ENCODE measurements at regions not wholly inside any gene's neighbourhood (a gene's known extent, or its start where the extent isn't known, plus 50 kb on each side); places are given as distances from the start of the nearest gene placed in this dataset.
"Not testable (repeated sequence)": the region's sequence is repeated elsewhere in the genome, so short reads cannot be mapped to it uniquely, and the experiment has no call there.

DNA sequence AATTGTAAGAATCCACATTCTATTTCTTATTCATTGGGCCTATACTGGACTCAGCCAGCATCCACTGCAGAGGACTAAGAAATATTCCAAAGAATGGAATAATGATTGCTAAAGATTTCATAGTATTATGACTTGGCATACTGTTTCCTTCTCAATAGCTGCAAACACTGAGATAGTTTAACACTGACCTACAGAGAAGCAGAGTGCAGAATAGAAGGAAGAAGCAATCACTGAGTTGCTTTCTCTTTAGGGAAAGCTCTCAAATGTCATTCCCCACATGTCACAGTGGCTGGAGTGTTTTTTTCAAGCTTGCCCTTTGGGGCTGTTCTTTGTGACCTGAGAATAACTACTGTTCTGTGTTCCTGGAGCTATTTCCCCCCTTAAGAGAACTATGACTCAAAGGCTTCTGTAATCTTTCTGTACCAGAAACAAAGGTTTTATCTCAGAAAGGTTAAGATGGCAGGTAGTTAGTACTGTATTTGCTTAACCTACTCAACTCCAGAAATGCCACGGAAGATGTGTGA is 243.6 kb upstream of the LUZP2 start:
- POLR2A ChIA-PET, result no interaction called here
- Histone ChIP-seq H3K9me3 (no peaks in the 10 kb centered on the region), H3K4me3 (ENCODE audit: control insufficient read depth in 1 of 2, extremely low read depth in 1 of 2, low read length in 1 of 2) (no peak overlapping the region), H3K4me1 (ENCODE audit: control insufficient read depth in 1 of 2, extremely low read depth in 1 of 2, insufficient read depth in 2 of 2, low read length in 2 of 2) (no peaks in the 10 kb centered on the region), H3K36me3 (ENCODE audit: control insufficient read depth in 2 of 2, extremely low read depth in 1 of 2, insufficient read depth in 1 of 2, low read length in 1 of 2) (no peaks in the 10 kb centered on the region), H3K27me3 (replicated peaks in 1 of 2; ENCODE audit: control insufficient read depth in 2 of 2, extremely low read depth in 1 of 2, insufficient read depth in 2 of 2, low read length in 1 of 2) (no peaks in the 10 kb centered on the region), H3K27ac (ENCODE audit: low read length) (no peak overlapping the region)
- peaks cover 4 to 21% (median 6%) of the 10 kb centered on the region in 3 donors for H3K9me3 Mint-ChIP-seq
- DNase-seq, result no peak
- WGBS (ENCODE audit: insufficient coverage), result no CpG with 5 or more reads among the region's 1 CpG
- no peaks in the 10 kb centered on the region for H3K36me3 Mint-ChIP-seq
- H3K4me3 Mint-ChIP-seq, result no peak overlapping the region
- H3K27me3 Mint-ChIP-seq, result no peaks in the 10 kb centered on the region
- no peak overlapping the region for H3K27ac Mint-ChIP-seq
- no peaks in the 10 kb centered on the region for H3K4me1 Mint-ChIP-seq
- no peak for ATAC-seq (replicated peaks in 1 of 4)
- CTCF ChIA-PET, result no interaction called here

DNA sequence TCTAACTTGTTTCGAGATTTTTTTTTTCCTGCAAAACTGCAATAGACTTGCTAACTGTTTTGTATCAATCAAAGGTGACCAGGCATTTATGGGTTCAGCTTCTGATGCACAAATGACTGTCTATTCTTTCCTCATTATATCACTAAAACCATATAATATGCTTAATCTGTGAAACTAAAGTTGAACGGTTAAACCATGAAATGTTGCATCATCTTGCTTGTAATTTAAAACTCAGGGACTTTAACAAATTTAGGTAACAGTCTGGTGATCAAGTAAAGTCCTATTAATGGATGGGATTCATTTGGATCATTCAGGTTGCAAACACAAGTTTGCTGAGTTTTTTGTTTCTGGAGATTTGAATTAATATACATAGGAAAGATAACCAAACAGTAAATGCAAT is 232.0 kb upstream of the LUZP2 start:
- DNase-seq (no peak), ATAC-seq (replicated peaks in 1 of 4) (no peak)
- Histone ChIP-seq H3K4me1 (ENCODE audit: control insufficient read depth in 1 of 2, extremely low read depth in 1 of 2, insufficient read depth in 2 of 2, low read length in 2 of 2) (no peaks in the 10 kb centered on the region), H3K27ac (ENCODE audit: low read length) (no peak overlapping the region), H3K36me3 (ENCODE audit: control insufficient read depth in 2 of 2, extremely low read depth in 1 of 2, insufficient read depth in 1 of 2, low read length in 1 of 2) (no peaks in the 10 kb centered on the region), H3K27me3 (replicated peaks in 1 of 2; ENCODE audit: control insufficient read depth in 2 of 2, extremely low read depth in 1 of 2, insufficient read depth in 2 of 2, low read length in 1 of 2) (no peaks in the 10 kb centered on the region), H3K9me3 (no peaks in the 10 kb centered on the region), H3K4me3 (ENCODE audit: control insufficient read depth in 1 of 2, extremely low read depth in 1 of 2, low read length in 1 of 2) (no peak overlapping the region)
- no peak overlapping the region for H3K4me3 Mint-ChIP-seq
- no peaks in the 10 kb centered on the region for H3K4me1 Mint-ChIP-seq
- H3K27me3 Mint-ChIP-seq, result no peaks in the 10 kb centered on the region
- H3K36me3 Mint-ChIP-seq, result no peaks in the 10 kb centered on the region
- 43% methylated on average over 1 of the region's 2 CpGs for WGBS (ENCODE audit: insufficient coverage)
- ChIA-PET POLR2A (no interaction called here), CTCF (no interaction called here)
- H3K9me3 Mint-ChIP-seq, result peaks cover 8 to 14% (median 8%) of the 10 kb centered on the region in 3 donors
- no peak overlapping the region for H3K27ac Mint-ChIP-seq

DNA sequence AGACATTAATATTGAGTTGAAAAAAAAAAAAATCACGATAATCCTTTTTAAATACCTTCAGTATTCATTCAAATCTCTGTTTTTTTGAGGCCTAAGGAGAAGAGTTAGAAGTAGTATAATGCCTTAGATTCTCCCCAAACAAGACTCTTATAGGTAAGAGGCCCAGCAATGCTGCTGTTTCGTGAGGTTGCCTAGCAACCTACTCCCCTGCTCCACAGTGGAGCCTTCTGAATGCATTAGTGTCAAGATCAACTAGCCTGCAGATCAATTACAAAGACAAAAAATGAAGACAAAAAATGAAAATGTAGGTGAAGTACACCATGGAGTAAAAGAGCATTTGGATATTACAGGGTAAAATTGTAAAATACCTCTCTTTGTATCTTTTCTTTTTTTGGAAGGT is 229.8 kb upstream of the LUZP2 start:
- Mint-ChIP-seq H3K9me3 (peaks cover 11 to 16% (median 16%) of the 10 kb centered on the region in 3 donors), H3K27ac (no peak overlapping the region), H3K36me3 (no peaks in the 10 kb centered on the region), H3K4me3 (no peak overlapping the region), H3K27me3 (no peaks in the 10 kb centered on the region), H3K4me1 (no peaks in the 10 kb centered on the region)
- no CpG with 5 or more reads among the region's 2 CpGs for WGBS (ENCODE audit: insufficient coverage)
- Histone ChIP-seq H3K9me3 (peaks cover 2% of the 10 kb centered on the region), H3K4me1 (ENCODE audit: control insufficient read depth in 1 of 2, extremely low read depth in 1 of 2, insufficient read depth in 2 of 2, low read length in 2 of 2) (no peaks in the 10 kb centered on the region), H3K27ac (ENCODE audit: low read length) (no peak overlapping the region), H3K27me3 (replicated peaks in 1 of 2; ENCODE audit: control insufficient read depth in 2 of 2, extremely low read depth in 1 of 2, insufficient read depth in 2 of 2, low read length in 1 of 2) (no peaks in the 10 kb centered on the region), H3K4me3 (ENCODE audit: control insufficient read depth in 1 of 2, extremely low read depth in 1 of 2, low read length in 1 of 2) (no peak overlapping the region), H3K36me3 (ENCODE audit: control insufficient read depth in 2 of 2, extremely low read depth in 1 of 2, insufficient read depth in 1 of 2, low read length in 1 of 2) (no peaks in the 10 kb centered on the region)
- DNase-seq (no peak), ATAC-seq (replicated peaks in 1 of 4) (no peak)
- POLR2A ChIA-PET, result no interaction called here
- CTCF ChIA-PET, result no interaction called here

DNA sequence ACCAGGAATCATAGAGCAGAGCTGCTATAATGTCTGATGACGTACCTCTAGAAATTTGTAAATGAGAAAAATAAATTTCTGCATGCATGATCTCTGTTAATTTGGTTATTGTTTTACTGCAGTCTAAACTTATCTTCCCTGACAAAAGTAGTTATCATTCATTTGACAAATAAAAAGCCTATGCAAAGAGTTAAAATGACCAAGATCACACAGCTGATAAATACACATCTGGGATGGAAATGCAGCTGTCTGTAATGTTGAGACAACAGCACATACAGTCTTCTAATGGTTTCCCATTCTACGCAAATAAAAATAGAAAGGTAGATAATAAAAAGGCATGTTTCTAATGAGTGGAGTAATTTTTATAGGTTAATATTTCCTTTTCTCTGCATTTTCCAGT is 225.1 kb upstream of the LUZP2 start:
- DNase-seq, result no peak
- WGBS (ENCODE audit: insufficient coverage), result no CpG with 5 or more reads among the region's 2 CpGs

DNA sequence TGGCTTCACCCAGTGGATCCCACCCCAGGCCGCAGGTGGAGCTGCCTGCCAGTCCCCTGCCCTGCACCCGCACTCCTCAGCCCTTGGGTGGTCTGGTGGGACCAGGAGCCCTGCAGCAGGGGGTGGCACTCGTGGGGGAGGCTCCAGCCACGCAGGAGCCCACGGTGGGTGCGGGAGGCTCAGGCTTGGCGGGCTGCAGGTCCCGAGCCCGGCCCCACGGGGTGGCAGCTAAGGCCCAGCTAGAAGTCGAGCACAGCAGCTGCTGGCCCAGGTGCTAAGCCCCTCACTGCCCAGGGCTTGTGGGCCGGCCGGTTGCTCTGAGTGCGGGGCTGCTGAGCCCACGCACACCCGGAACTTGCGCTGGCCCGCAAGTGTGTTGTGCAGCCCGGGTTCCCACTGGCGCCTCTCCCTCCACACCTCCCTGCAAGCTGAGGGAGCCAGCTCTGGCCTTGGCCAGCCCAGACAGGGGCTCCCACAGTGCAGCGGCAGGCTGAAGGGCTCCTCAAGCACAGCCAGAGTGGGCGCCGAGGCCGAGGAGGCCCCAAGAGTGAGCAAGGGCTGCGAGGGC is 222.6 kb upstream of the LUZP2 start:
- H3K36me3 Mint-ChIP-seq; H3K4me1 ChIP-seq (ENCODE audit: control insufficient read depth in 1 of 2, extremely low read depth in 1 of 2, insufficient read depth in 2 of 2, low read length in 2 of 2); DNase-seq; ATAC-seq (replicated peaks in 1 of 4); H3K9me3 ChIP-seq; H3K27me3 Mint-ChIP-seq; H3K4me3 ChIP-seq (ENCODE audit: control insufficient read depth in 1 of 2, extremely low read depth in 1 of 2, low read length in 1 of 2); H3K4me1 Mint-ChIP-seq; POLR2A ChIA-PET; H3K4me3 Mint-ChIP-seq; H3K27ac Mint-ChIP-seq; H3K36me3 ChIP-seq (ENCODE audit: control insufficient read depth in 2 of 2, extremely low read depth in 1 of 2, insufficient read depth in 1 of 2, low read length in 1 of 2); H3K27me3 ChIP-seq (replicated peaks in 1 of 2; ENCODE audit: control insufficient read depth in 2 of 2, extremely low read depth in 1 of 2, insufficient read depth in 2 of 2, low read length in 1 of 2); CTCF ChIA-PET; H3K27ac ChIP-seq (ENCODE audit: low read length): not testable (repeated sequence)
- WGBS (ENCODE audit: insufficient coverage), result 88% methylated on average over 19 of the region's 25 CpGs
- peaks cover 7 to 27% (median 15%) of the 10 kb centered on the region in 3 donors for H3K9me3 Mint-ChIP-seq

More for the DNA sequence above, 225.1 kb upstream of the LUZP2 start:
- no peaks in the 10 kb centered on the region for H3K27me3 ChIP-seq (replicated peaks in 1 of 2; ENCODE audit: control insufficient read depth in 2 of 2, extremely low read depth in 1 of 2, insufficient read depth in 2 of 2, low read length in 1 of 2)
- ChIA-PET POLR2A (no interaction called here), CTCF (interaction anchor here in 1 of 2 donors (0.5 kb wide), 1 partner anchor 1513 kb away, joined by 4 read pairs; no protein-coding TSS in a partner anchor)
- no peaks in the 10 kb centered on the region for H3K4me1 Mint-ChIP-seq
- no peak for ATAC-seq (replicated peaks in 1 of 4)
- no peaks in the 10 kb centered on the region for H3K36me3 Mint-ChIP-seq
- H3K27ac Mint-ChIP-seq, result no peak overlapping the region
- H3K4me3 ChIP-seq (ENCODE audit: control insufficient read depth in 1 of 2, extremely low read depth in 1 of 2, low read length in 1 of 2), result no peak overlapping the region
- no peak overlapping the region for H3K27ac ChIP-seq (ENCODE audit: low read length)
- no peak overlapping the region for H3K4me3 Mint-ChIP-seq
- no peaks in the 10 kb centered on the region for H3K4me1 ChIP-seq (ENCODE audit: control insufficient read depth in 1 of 2, extremely low read depth in 1 of 2, insufficient read depth in 2 of 2, low read length in 2 of 2)
- H3K36me3 ChIP-seq (ENCODE audit: control insufficient read depth in 2 of 2, extremely low read depth in 1 of 2, insufficient read depth in 1 of 2, low read length in 1 of 2), result no peaks in the 10 kb centered on the region
- H3K9me3 ChIP-seq, result peaks cover 2% of the 10 kb centered on the region
- no peaks in the 10 kb centered on the region for H3K27me3 Mint-ChIP-seq
- H3K9me3 Mint-ChIP-seq, result peaks cover 10 to 22% (median 15%) of the 10 kb centered on the region in 3 donors

DNA sequence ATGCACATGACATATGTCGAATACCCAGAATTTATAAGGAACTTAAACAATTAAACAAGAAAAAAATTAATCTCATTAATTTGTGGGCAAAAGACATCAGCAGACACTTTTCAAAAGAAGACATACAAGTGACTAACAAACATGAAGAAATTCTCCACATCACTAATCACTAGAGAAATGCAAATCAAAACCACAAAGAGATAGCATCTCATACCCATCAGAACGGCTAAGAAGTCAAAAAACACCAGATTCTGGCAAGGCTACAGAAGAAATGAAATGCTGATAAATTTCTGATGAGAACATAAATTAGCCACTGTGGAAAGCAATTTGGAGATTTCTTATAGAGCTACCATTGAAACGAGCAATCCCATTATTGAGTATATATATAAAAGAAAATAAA is 210.6 kb upstream of the LUZP2 start:
- Mint-ChIP-seq H3K4me3 (no peak overlapping the region), H3K4me1 (no peaks in the 10 kb centered on the region), H3K27ac (no peak overlapping the region), H3K36me3 (no peaks in the 10 kb centered on the region), H3K27me3 (no peaks in the 10 kb centered on the region), H3K9me3 (peaks cover 26 to 41% (median 28%) of the 10 kb centered on the region in 3 donors)
- ChIA-PET POLR2A (no interaction called here), CTCF (no interaction called here)
- Histone ChIP-seq H3K9me3 (no peaks in the 10 kb centered on the region), H3K4me3 (ENCODE audit: control insufficient read depth in 1 of 2, extremely low read depth in 1 of 2, low read length in 1 of 2) (no peak overlapping the region), H3K36me3 (ENCODE audit: control insufficient read depth in 2 of 2, extremely low read depth in 1 of 2, insufficient read depth in 1 of 2, low read length in 1 of 2) (no peaks in the 10 kb centered on the region), H3K27me3 (replicated peaks in 1 of 2; ENCODE audit: control insufficient read depth in 2 of 2, extremely low read depth in 1 of 2, insufficient read depth in 2 of 2, low read length in 1 of 2) (no peaks in the 10 kb centered on the region), H3K27ac (ENCODE audit: low read length) (no peak overlapping the region), H3K4me1 (ENCODE audit: control insufficient read depth in 1 of 2, extremely low read depth in 1 of 2, insufficient read depth in 2 of 2, low read length in 2 of 2) (no peaks in the 10 kb centered on the region)
- no peak for DNase-seq
- WGBS (ENCODE audit: insufficient coverage), result no CpG with 5 or more reads among the region's 3 CpGs
- ATAC-seq (replicated peaks in 1 of 4), result no peak

DNA sequence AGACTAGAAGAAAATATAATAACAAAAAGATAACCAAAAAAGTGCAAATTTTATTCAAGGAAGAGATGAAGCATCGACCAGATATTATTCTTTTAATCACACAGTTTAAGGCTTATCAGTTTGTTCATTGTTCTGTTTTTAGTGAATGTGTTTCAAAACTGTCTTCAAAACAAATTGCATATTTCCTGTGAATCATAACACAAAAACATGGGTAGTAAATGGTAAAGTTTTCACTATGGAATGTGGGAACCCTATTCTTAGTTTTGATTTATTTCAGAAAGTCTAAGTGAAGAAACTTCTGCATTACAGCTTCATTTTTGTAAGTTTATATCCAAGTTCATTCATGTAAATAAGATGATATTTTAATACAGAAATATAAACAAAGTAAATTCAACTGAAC is 207.6 kb upstream of the LUZP2 start:
- no peaks in the 10 kb centered on the region for H3K27me3 Mint-ChIP-seq
- no peaks in the 10 kb centered on the region for H3K36me3 Mint-ChIP-seq
- no peak overlapping the region for H3K4me3 Mint-ChIP-seq
- ChIA-PET CTCF (no interaction called here), POLR2A (no interaction called here)
- Histone ChIP-seq H3K36me3 (ENCODE audit: control insufficient read depth in 2 of 2, extremely low read depth in 1 of 2, insufficient read depth in 1 of 2, low read length in 1 of 2) (no peaks in the 10 kb centered on the region), H3K4me1 (ENCODE audit: control insufficient read depth in 1 of 2, extremely low read depth in 1 of 2, insufficient read depth in 2 of 2, low read length in 2 of 2) (no peaks in the 10 kb centered on the region), H3K27me3 (replicated peaks in 1 of 2; ENCODE audit: control insufficient read depth in 2 of 2, extremely low read depth in 1 of 2, insufficient read depth in 2 of 2, low read length in 1 of 2) (no peaks in the 10 kb centered on the region), H3K4me3 (ENCODE audit: control insufficient read depth in 1 of 2, extremely low read depth in 1 of 2, low read length in 1 of 2) (no peak overlapping the region), H3K9me3 (no peaks in the 10 kb centered on the region), H3K27ac (ENCODE audit: low read length) (no peak overlapping the region)
- no peaks in the 10 kb centered on the region for H3K4me1 Mint-ChIP-seq
- DNase-seq, result no peak
- no peak overlapping the region for H3K27ac Mint-ChIP-seq
- no CpG with 5 or more reads among the region's 1 CpG for WGBS (ENCODE audit: insufficient coverage)
- peaks cover 20 to 39% (median 27%) of the 10 kb centered on the region in 3 donors for H3K9me3 Mint-ChIP-seq
- no peak for ATAC-seq (replicated peaks in 1 of 4)
